HG02763 (cell line): ENCODE measurements at regions not wholly inside any gene's neighbourhood (a gene's known extent, or its start where the extent isn't known, plus 50 kb on each side); places are given as distances from the start of the nearest gene placed in this dataset.

Source experiments
- ATAC-seq: cut with Tn5 transposase; IDR thresholded peaks from one replicate; pipeline ENCODE4 v1.9.1; 2021; ENCODE audit warnings: mild to moderate bottlenecking, moderate library complexity; ENCODE audit not compliant: unreplicated experiment

DNA sequence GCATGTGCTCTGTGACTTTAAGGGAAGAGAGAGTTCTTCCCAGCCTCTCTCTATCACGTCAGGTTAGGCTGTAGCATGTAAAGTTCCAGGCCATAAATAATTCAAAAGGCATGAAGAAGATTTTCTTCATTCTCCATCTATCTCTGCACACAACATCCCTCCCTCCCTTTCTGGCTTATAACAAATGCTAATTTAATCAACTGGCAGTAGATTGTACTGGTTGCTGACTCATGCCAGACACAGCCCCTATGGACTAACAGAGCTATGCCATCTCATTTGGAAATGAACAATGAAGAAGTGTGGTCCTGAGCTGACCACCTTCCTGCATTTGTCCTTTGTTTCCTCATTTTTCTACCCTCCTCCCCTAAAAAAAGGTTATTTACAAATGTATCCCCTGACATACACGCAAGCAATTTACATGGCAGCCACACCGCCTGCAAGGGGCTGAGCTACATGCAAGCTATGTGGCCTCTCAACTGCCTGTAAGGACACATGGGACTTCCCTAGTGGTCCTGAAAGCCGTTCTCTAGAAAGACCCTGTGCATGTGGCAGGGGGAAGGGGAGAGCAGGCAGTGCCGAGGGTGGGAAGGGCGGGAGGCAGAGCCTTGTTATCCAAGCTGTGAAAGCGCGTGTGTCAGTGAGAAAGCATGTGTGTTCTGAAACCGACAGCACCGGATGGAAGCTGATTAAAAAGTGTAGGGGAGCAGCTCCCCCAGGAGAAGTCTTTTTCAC lies 90.9 kb upstream of the KLF7 start:
- ATAC-seq = no peak

GRCh38 chr2:207257251-207258250 lies 91.8 kb upstream of the KLF7 start:
- no peak for ATAC-seq

- no peak for ATAC-seq
Observed at GRCh38 chr2:207258263-207258991, 92.7 kb upstream of the KLF7 start.

- ATAC-seq = no peak
Observed at GRCh38 chr2:207260021-207260420, 94.3 kb upstream of the KLF7 start.

DNA sequence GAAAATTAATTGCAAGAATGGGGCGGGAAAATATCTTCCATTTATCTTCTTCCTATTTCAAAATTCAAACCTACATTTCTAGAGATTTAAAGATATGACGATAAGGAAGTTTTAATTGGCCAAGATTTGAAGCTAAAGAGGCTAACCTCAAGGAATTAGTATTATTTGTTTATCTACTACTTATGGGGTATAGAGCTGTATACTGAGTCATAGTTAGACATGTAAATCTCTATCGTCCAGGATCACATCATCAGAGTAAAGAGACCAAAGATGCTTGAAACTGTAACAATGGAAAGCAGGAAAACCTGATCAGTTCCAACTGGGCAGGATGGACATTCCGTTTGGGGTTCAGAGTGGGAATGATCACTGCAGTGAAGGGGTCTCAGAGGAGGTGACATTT lies 95.2 kb upstream of the KLF7 start:
- ATAC-seq = no peak

GRCh38 chr2:207264310-207264709 lies 98.6 kb upstream of the KLF7 start:
- no peak for ATAC-seq

DNA sequence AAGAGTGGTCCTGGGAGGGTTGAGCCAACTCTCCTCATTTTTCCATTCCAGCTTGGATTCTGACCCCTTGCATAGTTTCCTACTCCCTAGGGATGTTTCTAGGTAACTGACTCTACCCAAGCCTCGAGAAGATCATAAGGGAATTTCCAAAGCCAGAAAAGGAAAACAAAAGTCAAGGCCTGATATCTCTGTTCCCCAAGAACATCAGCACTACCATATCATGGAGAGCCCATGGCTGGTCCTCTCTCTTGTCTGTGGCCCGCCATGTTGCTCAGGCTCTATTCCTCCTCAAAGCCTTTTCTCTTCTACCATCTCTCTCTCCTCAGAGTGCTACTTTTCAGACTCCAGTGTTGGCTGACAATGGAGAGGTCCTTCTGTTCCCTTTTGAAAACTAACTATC lies 99.6 kb upstream of the KLF7 start:
- no peak for ATAC-seq

GRCh38 chr2:207265869-207266268 lies 100.1 kb upstream of the KLF7 start:
- no peak for ATAC-seq

DNA sequence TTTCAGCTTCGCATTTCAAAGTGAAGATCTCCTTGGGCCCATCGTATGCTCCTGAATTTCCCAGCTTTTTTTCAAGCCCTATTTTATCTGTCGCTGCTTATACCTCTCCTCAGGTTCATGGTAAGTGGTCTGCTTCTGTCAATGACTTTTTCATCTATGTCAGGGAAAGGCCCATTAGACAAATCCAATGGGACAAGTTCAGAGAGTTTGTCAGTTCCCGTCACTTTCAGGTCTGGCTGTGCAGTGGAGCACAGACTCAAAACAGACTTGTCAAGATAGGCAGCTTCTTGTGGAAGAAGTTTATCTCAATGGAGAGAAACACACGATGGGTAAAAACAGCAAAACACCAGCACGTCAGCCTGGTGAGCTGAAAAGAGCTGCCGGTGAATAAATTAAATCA lies 100.9 kb upstream of the KLF7 start:
- ATAC-seq = no peak

DNA sequence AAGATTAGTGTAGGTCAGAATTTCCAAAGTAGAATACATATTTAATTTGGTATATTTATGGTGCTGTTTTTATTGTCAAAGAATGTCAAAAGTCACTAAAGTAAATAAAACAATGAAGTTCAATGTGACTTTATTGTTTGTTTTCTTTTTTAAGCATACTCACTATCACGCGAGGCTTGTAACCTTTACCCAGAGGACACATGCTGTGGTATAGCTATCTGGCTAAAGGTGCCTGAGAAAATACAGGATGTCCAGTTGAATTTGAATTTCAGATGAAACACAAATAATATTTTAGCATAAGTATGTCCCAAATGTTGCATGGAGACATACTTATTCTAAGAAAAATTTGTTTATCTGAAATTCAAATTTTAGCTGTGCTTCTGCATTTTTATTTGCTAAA lies 103.3 kb upstream of the KLF7 start:
- no peak for ATAC-seq

DNA sequence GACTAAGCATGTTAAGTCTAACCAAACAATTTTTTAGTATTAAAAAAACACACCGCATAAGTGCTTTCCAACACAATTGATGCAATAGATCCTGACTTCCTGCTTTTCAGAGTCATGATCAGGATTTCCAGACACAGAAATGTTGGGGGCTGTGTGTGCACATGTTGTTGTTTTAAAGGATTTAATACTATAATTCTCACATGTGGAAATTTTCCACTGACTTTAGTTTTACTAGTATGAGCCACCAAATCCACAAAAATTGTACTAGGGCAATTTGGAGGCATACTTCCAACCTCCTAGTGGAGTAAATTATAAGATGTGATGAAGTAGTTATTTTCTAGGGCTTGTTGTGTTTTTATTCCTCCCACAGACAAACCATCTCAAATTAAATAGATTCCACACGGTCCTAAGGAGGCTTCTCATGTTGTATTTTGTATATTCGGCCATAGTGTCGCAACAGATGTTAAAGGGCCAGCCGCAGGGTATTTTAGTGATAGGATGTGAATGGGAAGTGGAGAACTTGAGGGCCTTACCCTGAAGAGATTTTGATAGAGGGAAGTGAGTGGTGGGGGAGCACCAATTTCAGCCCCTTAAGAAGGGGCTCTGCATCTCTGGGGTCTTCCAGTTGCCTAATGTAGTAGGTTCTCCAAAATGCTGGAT lies 108.9 kb upstream of the KLF7 start:
- ATAC-seq = no peak

DNA sequence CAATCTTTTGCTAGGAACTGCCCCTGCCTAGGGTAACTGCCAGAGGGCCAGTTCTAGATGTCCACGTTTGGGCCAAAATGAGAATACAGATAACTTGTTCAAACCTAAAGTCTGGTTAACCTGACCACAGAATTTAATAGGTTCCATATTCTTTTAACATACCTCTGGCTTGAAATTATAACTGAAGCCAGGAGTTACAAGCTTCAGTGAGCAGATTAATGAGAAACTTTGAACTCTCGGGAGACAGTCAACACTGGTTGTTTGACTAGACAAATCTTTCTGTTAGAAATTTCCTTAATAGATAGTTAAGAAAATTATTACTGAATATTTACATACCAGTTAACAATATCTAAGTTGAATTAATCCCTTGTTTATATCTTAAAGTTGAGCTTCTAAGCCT lies 110.0 kb upstream of the KLF7 start:
- ATAC-seq = no peak

GRCh38 chr2:207276248-207276647 lies 110.5 kb upstream of the KLF7 start:
- no peak for ATAC-seq

DNA sequence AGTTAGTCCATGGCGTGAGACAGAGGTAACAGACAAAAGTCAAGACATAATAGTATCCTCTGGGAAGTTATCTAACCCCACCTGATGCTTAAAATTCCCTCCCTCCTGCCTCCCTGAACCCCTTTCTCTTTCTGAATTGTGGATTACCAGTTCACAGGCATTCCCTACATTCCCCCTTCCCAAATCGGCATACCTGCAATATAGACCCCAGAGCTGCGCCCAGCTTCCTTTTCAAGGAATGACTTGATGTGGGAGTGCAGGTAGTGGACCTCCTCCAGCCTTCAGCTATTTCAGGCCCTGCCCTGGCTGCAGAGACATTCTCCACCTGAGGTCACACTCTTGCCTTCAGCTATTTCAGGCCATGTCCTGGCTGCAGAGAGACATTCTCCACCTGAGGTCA lies 111.1 kb upstream of the KLF7 start:
- ATAC-seq = no peak

GRCh38 chr2:207279520-207279919 lies 113.8 kb upstream of the KLF7 start:
- ATAC-seq = no peak

DNA sequence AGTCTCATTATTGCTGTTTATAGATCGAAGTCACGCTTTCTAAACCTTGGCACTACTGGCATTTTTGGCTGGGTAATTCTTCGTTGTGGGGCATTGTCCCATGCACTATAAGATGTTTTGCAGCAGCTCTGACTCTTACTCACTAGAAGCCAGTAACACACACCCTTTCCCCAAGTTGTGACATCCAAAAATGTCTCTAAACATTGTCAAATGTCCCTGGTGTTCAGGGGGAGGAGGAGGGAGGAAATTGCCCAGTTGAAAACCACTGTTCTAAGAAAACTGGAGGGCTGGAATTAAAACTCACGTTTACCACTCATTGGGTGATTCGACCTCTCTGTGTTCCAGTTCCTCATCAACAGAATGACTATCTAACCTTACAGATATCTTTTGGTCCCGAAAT lies 115.7 kb upstream of the KLF7 start:
- ATAC-seq = no peak

- ATAC-seq = no peak
Observed at GRCh38 chr2:207282916-207283315, 117.2 kb upstream of the KLF7 start.

DNA sequence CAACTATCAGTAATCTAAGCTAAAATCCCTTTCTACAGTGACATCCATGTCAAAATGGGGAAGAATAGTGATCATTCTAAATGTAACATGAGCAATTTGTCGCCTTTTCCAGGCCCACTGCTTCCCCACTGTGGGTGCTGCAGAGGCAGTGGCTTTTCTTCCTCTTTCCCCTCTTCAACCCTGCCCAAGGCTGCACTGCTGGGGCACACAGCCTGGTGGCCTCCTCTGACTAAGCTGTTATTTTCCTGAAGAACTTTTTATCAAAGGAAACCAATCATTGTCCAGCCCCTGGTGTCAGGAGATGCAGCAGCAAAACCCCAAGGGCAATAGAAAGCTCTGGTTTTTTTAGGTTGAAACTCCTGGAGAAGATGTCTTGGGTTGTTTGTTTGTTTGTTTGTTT lies 117.6 kb upstream of the KLF7 start:
- ATAC-seq = no peak

GRCh38 chr2:207284556-207285472 lies 119.1 kb upstream of the KLF7 start:
- ATAC-seq = no peak

DNA sequence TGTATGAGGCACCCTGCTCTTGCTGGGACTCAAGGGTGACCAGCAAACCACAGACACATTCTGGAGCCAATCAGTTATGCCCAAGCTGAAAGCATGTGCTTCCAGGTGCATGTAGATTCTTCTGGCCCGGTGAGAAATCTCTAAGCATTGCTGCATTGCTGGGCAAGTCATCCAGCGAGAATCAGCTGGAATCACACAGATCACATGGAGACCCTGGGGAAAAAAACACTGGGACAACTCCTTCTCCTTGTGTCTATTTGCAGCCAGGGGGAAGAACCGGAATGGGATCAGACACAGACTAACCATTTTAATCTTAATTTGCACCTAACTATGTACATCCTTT lies 119.7 kb upstream of the KLF7 start:
- ATAC-seq = no peak
